Activated CD4-positive, alpha-beta T cell treated with anti-CD3 and anti-CD28 coated beads, Interleukin-2, amount 50 U/mL, for 16 hours (primary cell): ENCODE measurements at regions not wholly inside any gene's neighbourhood (a gene's known extent, or its start where the extent isn't known, plus 50 kb on each side); places are given as distances from the start of the nearest gene placed in this dataset.

Experiments
- DNase-seq: peaks from one replicate; pipeline ENCODE4 v3.0.0-alpha.2; 2020

- no peak for DNase-seq
Measured at GRCh38 chr1:194600716-194601115, 1414.3 kb upstream of the B3GALT2 start.

- no peak for DNase-seq
Measured at GRCh38 chr1:194598098-194598497, 1411.7 kb upstream of the B3GALT2 start.

GRCh38 chr1:194586302-194586701 is 1399.9 kb upstream of the B3GALT2 start:
- no peak for DNase-seq

GRCh38 chr1:194584052-194584451 is 1397.6 kb upstream of the B3GALT2 start:
- DNase-seq: no peak

DNA sequence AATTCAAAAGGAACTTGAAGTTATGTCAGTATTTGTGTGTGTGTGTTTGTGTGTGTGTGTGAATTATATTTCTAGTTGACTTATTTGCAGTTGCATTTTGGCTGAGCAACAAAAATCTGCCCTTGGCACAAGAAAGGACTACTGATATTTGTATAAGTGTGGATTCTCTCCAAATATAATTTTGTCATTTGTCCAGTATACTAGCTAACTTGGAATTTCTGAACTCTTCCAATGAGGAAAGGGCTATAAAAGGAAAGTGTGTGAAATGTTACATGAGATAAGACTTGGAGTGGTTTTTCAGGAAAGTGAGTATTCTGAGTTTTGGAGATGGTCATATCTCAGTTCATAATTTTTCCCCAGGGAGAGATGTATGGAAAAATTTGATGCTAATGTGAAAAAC is 1384.1 kb upstream of the B3GALT2 start:
- no peak for DNase-seq

- DNase-seq: no peak
Measured at GRCh38 chr1:194568610-194569009, 1382.2 kb upstream of the B3GALT2 start.

- DNase-seq: no peak
Measured at GRCh38 chr1:194548071-194548470, 1361.7 kb upstream of the B3GALT2 start.

- no peak for DNase-seq
Measured at GRCh38 chr1:194544012-194544411, 1357.6 kb upstream of the B3GALT2 start.

DNA sequence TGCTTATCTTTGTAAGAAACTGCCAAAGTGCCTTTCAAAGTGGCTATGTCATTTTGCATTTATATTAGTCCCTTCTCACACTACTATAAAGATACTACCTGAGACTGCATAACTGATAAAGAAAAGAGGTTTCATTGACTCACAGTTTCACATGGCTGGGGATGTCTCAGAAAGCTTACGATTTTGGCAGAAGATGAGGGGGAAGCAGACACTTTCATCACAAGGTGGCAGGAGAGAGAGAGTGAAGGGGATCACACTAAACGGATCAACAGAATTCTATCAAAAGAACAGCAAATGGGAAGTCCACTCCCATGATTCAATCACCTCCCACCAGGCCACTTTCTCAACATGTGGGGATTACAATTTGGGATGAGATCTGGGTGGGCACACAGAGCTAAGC is 1352.0 kb upstream of the B3GALT2 start:
- no peak for DNase-seq

DNA sequence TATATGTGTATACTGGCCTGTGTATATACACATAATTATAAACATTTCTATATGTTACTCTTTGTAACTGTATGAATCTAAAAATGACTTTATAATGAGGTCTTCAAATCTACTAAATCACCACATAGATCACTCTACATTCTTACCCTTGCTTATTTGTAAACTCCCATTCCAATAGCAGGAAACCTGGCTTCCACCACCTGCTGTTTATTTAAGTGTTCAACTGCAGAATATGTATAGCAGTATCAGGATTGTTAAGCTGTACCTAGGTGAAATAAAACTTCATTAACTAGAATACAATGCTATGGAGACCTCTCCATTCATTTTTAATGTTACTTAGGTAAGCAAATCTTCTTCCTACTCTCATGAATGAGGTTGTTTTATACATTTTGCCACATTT is 1351.1 kb upstream of the B3GALT2 start:
- DNase-seq: no peak

GRCh38 chr1:194535369-194535768 is 1349.0 kb upstream of the B3GALT2 start:
- DNase-seq: no peak

DNA sequence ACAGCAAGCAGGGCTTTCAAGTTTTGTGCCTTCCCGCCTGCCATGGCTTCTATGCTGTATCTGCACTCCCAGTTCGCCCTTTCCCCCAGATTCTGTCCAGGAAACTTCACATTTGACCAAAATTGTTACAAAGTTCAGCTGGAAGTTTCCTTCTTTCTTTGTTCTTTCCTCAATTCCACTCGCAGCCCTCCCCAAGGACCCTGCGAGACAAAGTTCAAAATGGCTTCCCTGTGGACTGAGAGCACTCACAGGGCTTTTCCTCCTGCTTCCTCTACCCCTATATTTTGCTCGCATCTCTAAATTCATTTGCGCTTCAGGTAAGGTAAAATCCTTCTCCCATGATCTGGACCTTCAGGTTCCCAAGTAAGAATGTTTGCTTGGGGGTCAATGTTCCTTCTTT is 1348.4 kb upstream of the B3GALT2 start:
- DNase-seq: no peak

- no peak for DNase-seq
Measured at GRCh38 chr1:194533641-194534040, 1347.2 kb upstream of the B3GALT2 start.

DNA sequence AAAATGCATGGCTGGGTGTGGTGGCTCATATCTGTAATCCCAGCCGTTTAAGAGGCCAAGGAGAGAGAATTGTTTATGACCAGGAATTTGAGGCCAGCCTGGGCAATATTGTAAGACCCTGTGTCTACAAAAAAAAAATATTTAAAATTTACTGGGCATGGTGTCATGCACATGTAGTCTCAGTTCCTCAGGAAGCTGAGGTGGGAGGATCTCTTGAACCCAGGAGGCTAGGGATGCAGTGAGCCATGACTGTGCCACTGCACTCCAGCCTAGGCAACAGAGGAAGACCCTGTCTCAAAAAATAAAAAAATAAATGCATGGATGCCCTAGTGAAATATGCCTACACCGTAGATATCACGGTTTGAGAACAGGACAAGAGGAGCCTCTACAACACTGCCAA is 1331.2 kb upstream of the B3GALT2 start:
- DNase-seq: no peak

DNA sequence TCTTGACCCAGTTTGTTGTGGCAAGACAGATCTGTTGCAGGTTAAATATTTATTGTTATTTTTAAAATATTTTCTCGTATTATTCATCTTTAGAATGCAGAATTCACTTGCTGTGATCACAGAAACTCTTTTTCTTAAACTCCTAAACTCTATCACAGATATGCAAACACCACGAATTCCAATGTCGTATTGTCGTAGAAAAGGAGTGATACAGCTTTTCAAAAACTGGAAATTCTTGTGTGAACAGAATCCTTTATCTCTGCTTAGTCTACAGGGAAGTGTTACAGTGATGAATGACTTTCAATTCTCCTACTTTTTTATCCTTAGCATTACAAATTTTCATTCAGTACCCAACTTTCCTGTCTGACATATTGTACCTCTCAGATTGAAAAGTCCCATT is 1329.5 kb upstream of the B3GALT2 start:
- DNase-seq: no peak

DNA sequence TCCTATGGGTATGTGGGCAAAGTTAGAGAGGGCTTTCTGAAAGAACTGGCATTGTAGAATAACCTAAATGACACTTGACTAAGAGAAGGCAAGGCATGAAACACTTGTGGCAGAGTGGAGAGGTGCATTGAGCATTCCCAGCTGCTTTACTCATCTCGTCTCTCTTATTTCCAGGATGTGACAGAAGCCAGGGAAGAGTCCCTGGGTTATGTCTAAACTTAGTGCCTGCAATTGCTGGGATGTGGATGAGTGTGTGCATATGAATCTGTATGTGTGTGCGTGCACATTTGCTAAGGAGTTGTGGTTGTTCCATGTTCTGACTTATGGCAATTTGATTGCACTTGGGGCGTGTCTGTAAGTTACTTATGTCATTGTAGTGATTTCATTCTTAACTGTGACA is 1326.5 kb upstream of the B3GALT2 start:
- no peak for DNase-seq

DNA sequence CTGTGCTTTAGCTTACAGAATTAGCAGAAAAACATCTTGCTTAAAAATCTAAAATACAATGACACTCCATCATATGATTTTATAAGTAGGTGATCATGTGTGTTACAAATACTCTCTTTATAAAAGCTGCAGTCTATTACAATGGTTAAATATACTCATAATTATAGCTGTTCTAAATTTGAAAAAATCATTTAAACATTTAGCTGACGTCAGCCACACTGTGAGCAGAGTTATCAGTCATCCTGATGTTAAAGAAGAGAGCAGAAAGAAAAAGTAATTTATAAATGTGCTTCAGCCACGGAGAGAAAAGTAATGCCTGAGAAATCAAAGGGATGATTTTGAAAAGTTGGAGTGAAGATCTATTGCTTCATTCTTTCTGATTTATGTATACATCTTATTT is 1325.9 kb upstream of the B3GALT2 start:
- no peak for DNase-seq

DNA sequence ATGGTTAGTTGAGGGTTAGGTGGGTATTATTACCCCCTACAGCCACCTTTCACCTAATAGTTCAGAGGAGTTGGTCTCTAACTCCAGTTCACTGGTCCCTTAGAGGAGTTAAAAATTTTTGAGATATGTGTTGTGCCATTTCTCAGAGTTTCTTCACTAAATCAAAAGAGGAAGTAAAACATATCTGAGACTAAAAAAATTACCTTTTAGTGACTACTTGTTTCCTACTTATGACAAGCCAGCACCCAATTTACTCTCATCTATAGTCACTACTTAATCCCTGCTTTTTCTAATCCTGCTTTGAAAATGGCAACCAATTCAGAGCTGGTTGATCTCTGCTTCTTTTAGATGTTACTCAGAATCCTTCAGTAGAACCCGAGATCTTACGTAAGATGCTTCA is 1316.8 kb upstream of the B3GALT2 start:
- no peak for DNase-seq

DNA sequence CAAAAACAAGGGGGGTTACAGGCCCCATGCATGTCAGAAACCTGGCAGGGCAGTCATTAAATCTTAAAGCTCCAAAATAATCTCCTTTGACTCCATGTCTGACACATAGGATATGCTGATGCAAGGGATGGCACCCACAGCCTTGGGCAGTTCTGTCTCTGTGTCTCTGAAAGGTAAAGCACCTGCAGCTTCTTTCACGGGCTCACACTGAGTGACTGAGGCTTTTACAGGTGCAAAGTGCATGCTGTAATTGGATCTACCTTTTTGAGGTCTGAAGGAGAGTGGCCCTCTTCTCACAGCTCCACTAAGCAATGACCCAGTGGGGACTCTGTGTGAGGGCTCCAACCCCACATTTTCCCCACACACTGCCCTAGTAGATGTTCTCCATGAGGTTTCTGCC is 1309.0 kb upstream of the B3GALT2 start:
- DNase-seq: no peak

- no peak for DNase-seq
Measured at GRCh38 chr1:194487172-194487571, 1300.8 kb upstream of the B3GALT2 start.

DNA sequence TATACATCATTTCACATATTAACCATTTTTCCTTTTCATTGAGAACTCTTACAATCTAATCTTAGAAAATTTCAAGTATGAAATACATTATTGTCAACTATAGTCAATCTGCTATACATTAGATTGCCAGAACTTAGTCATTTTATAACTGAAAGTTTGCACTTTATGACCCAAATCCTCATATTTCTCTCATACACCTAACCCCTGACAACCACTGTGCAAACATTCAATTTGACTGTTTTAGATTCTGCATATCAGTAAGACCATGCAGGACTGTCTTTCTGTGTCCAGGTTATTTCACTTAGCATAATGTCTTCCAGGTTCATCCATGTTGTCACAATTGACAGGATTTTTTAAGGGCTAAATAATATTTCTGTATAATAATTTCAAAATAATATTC is 1299.0 kb upstream of the B3GALT2 start:
- no peak for DNase-seq

GRCh38 chr1:194478731-194479130 is 1292.3 kb upstream of the B3GALT2 start:
- DNase-seq: no peak

DNA sequence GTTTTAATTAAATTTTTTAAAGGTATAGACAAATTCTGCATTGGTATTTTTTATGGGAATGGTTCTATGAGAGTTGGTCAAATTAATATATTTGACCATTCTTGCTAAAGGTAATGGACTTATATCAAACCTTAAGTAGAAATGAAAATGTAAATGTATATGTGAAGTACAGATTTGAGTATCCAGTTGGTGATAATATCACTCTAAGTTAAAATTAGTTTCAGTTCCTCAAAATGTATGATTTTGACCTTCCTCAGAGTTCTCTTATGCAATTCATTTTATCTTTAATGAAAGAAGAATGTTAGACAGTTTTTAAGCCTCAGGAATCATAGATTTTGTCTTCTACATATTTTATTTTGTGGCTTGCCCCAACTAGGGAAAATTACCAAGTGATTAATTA is 1291.5 kb upstream of the B3GALT2 start:
- DNase-seq: no peak

DNA sequence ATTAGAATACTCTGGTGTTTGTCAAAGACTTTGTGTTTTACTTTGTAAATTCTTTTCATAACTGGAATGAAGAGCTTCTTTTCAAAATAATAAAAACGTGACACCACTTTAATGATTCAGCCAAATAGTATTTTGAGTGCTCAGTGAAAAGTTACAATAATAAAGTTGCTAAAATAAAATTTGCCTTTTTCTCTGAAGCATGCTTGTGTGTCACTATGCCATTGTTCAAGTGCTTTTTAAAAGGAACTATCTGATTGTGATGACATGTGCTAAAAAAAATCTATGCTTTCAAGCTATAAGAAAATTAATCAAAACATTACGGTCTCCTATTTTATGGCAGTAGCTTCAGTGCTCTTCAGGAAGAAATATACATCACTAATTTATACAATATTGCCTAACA is 1290.5 kb upstream of the B3GALT2 start:
- no peak for DNase-seq

DNA sequence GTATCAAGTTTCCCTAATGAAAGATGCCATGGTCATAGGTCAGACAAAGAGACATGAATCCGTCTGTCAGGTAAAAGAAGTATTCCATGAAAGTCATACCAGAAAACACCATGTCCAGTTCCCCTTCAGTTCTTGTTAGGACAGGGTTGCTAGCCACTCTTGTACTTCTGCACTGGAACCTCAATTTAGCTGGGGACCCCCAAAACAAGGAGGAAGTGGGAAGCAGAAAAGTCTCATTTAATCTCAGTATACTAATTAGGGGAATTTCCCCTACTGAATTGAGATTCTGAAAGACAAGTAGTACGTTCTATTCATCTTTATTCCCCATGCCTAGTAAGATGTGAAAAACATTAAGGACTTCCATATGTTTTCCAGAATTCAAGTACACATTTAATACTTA is 1289.9 kb upstream of the B3GALT2 start:
- no peak for DNase-seq

DNA sequence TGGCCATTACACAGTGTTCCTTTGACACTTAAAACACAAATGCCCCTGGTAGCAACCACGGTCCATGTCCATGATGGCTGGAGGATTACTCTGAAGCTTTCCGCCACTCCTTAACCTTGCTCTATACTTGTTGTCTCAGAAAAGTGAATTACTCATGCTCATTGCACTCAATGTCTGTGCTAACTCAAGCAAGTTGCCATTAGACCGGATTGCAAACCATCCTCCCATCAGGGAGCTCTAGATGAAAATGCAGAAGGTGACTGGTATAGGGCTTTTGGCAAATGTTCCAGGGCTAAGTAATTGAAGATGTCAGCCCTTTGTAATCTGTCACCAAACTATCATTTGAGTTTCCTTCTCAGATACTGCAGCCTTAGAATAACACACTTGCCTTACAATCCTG is 1288.3 kb upstream of the B3GALT2 start:
- no peak for DNase-seq
